ENCODE measurements at regions not wholly inside any gene's neighbourhood (a gene's known extent, or its start where the extent isn't known, plus 50 kb on each side); places are given as distances from the start of the nearest gene placed in this dataset.

- DNase-seq (ENCODE audit: low read depth) = no peak
Measured at GRCh38 chr13:33467556-33467955, 182.0 kb upstream of the STARD13 start.

- DNase-seq (ENCODE audit: low read depth) = no peak
Measured at GRCh38 chr13:33471204-33471603, 185.6 kb upstream of the STARD13 start.

GRCh38 chr13:33472446-33472845 lies 186.9 kb upstream of the STARD13 start:
- DNase-seq (ENCODE audit: low read depth) = no peak

GRCh38 chr13:33479105-33479504 lies 193.6 kb upstream of the STARD13 start:
- no peak for DNase-seq (ENCODE audit: low read depth)

- no peak for DNase-seq (ENCODE audit: low read depth)
Measured at GRCh38 chr13:33480561-33480960, 195.0 kb upstream of the STARD13 start.

- DNase-seq (ENCODE audit: low read depth) = no peak
Measured at GRCh38 chr13:33483471-33483870, 197.9 kb upstream of the STARD13 start.

GRCh38 chr13:33485247-33485646 lies 199.7 kb upstream of the STARD13 start:
- DNase-seq (ENCODE audit: low read depth) = no peak

- no peak for DNase-seq (ENCODE audit: low read depth)
Measured at GRCh38 chr13:33487575-33488243, 202.2 kb upstream of the STARD13 start.

GRCh38 chr13:33489563-33489962 lies 204.0 kb upstream of the STARD13 start:
- DNase-seq (ENCODE audit: low read depth) = no peak

GRCh38 chr13:33490461-33491327 lies 205.1 kb upstream of the STARD13 start:
- DNase-seq (ENCODE audit: low read depth) = no peak

GRCh38 chr13:33493672-33494365 lies 208.3 kb upstream of the STARD13 start:
- no peak for DNase-seq (ENCODE audit: low read depth)

GRCh38 chr13:33494596-33495204 lies 209.1 kb upstream of the STARD13 start:
- no peak for DNase-seq (ENCODE audit: low read depth)

GRCh38 chr13:33496336-33496735 lies 210.8 kb upstream of the STARD13 start:
- no peak for DNase-seq (ENCODE audit: low read depth)

GRCh38 chr13:33497146-33497845 lies 211.7 kb upstream of the STARD13 start:
- DNase-seq (ENCODE audit: low read depth) = no peak

- DNase-seq (ENCODE audit: low read depth) = no peak
Measured at GRCh38 chr13:33508060-33508459, 222.5 kb upstream of the STARD13 start.

GRCh38 chr13:33509642-33510229 lies 224.2 kb upstream of the STARD13 start:
- no peak for DNase-seq (ENCODE audit: low read depth)

GRCh38 chr13:33510350-33510970 lies 224.9 kb upstream of the STARD13 start:
- DNase-seq (ENCODE audit: low read depth) = no peak

GRCh38 chr13:33512880-33513554 lies 227.5 kb upstream of the STARD13 start:
- no peak for DNase-seq (ENCODE audit: low read depth)

GRCh38 chr13:33514362-33514761 lies 228.8 kb upstream of the STARD13 start:
- no peak for DNase-seq (ENCODE audit: low read depth)

- DNase-seq (ENCODE audit: low read depth) = no peak
Measured at GRCh38 chr13:33515146-33515545, 229.6 kb upstream of the STARD13 start.

All from T-helper 22 cell (primary cell).